GM21390 (cell line): ENCODE measurements at regions not wholly inside any gene's neighbourhood (a gene's known extent, or its start where the extent isn't known, plus 50 kb on each side); places are given as distances from the start of the nearest gene placed in this dataset.

Experiments
- ATAC-seq: cut with Tn5 transposase; IDR thresholded peaks from one replicate; pipeline ENCODE4 v1.9.1; 2021; ENCODE audit not compliant: unreplicated experiment

DNA sequence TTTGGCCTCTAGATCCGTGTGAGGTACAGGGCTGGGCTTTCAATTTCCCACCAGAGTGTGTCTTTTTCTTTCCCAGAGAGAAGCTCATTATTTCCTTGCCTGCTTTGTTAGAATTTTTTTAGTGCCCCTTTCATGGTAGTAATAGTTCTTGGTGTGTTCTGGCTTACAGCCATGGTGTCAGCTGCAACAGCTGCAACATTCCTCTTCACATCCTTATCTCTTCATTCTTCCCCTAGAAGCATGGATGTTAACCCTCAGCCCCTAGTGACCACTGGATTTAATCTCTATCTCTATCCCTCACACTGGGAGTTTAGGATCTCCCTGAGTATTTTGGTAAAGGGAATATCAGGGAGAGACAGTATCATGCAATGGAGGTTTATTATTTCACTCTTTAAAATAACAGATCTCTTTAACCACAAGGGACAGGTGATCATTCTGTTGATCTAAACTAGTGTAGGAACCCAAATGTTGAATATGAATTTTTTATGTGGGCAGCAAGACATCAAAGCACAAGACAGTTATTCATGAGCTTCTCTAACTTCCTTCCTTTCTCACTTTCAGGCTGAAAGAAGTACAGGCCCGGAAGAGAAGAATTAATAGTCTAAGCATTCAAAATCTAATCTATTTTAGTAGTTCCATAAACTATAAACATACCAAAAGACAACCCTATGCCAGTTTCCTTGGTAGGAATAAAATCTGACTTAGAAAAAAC lies 160.2 kb downstream of the FAM170A start:
- ATAC-seq, result no peak

GRCh38 chr5:119792161-119792799 lies 162.9 kb downstream of the FAM170A start:
- ATAC-seq, result no peak

- ATAC-seq, result no peak
Observed at GRCh38 chr5:119795768-119796167, 166.4 kb downstream of the FAM170A start.

- no peak for ATAC-seq
Observed at GRCh38 chr5:119801570-119801969, 172.2 kb downstream of the FAM170A start.

- no peak for ATAC-seq
Observed at GRCh38 chr5:119808024-119808423, 178.7 kb downstream of the FAM170A start.

DNA sequence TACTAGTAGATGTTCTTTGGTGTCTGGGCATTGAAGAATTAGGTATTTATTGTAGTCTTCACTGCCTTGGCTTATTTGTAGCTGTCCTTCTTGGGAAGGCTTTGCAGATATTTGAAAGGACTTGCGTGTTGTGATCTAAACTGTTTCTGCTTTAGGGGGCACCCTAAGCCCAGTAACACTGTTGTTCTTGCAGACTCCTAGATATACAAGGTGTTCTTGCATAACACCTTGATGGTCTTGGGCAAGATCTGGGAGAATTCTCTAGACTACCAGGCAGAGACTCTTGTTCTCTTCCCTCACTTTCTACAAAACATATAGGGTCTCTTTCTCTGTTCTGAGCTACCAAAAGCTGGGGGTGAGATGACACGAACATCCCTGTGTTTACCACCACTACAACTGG lies 179.1 kb downstream of the FAM170A start:
- no peak for ATAC-seq

GRCh38 chr5:119810217-119810616 lies 180.9 kb downstream of the FAM170A start:
- ATAC-seq, result no peak

DNA sequence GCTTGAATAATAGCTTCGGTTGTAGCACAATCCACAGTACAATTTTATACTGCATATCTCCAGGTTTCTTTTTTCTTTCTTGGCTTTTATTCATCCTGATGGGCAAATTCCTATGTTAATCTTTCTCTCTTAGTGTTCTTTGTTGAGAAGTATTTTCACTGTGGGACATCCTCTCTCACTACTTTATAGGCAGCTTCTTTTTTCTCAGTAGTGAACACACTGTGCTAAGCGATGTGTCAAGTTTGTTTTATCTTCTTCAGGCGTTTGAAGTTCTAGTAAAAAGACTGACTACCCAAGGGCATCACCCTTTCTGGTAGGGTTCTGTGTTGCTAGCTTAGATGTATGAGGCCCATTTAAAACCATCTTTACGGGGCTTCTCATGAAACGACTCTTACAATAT lies 182.1 kb downstream of the FAM170A start:
- no peak for ATAC-seq

GRCh38 chr5:119814655-119815054 lies 185.3 kb downstream of the FAM170A start:
- no peak for ATAC-seq

GRCh38 chr5:119816055-119816454 lies 186.7 kb downstream of the FAM170A start:
- ATAC-seq, result no peak

DNA sequence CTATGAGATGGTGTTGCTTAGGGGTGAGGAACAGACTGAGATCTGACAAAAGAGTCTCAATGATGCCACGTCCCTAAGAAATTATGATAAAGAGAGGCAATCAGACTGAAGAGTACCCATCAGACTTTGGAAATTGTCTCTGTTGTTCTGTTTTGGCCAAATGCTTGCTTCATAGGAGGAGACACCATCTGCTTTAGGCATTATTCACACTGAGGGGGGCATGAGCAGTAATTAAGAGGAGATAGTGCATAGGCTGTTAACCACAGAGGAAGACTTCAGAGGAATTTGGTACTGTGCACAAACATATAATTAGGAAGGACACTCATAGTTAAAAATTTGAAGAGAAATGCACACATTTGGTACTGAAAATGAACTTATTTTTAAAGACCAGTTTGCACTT lies 190.7 kb downstream of the FAM170A start:
- no peak for ATAC-seq

GRCh38 chr5:119820608-119821007 lies 191.2 kb downstream of the FAM170A start:
- no peak for ATAC-seq

- no peak for ATAC-seq
Observed at GRCh38 chr5:119828541-119828940, 199.2 kb downstream of the FAM170A start.

GRCh38 chr5:119829341-119829740 lies 200.0 kb downstream of the FAM170A start:
- no peak for ATAC-seq

GRCh38 chr5:119833176-119833575 lies 203.8 kb downstream of the FAM170A start:
- ATAC-seq, result no peak

DNA sequence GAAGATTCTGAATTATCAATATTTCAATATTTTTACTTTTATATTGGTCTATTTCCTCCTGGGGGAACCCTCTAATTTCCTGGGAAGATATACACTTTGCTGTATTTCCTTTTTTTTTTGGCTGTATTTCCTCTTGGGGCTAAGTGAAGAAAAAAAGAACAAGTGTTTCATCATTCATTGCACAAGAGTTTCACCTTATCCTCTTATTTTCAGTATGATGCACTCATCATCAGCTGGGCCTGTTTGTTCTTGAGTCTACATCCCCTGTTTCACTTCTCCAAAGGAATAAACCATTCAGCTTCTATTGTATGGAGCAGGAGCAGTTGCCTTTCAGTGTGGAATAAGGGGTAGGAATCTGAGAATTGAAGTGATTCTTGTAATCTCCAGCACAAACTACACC lies 210.8 kb downstream of the FAM170A start:
- ATAC-seq, result no peak

- ATAC-seq, result no peak
Observed at GRCh38 chr5:119852140-119852539, 222.8 kb downstream of the FAM170A start.

- no peak for ATAC-seq
Observed at GRCh38 chr5:119860463-119860862, 231.1 kb downstream of the FAM170A start.

DNA sequence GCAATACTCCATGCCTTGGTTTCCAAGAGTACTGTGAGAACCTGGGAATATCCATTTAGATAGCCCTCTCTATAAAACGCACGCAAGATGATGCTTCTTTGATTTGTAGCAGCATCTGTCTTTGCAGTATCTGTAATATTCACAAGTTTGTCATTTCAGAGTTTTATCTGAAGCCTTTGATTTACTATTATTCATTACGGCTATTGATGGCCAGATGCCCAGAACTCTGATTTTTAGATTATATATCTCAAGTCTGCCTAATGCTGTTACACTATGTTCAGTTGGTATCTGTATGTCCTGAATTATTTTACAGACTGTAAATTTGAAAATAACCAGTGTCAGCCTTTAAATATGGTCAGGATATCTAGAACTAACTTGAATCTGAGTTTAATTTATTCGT lies 233.3 kb downstream of the FAM170A start:
- ATAC-seq, result no peak

DNA sequence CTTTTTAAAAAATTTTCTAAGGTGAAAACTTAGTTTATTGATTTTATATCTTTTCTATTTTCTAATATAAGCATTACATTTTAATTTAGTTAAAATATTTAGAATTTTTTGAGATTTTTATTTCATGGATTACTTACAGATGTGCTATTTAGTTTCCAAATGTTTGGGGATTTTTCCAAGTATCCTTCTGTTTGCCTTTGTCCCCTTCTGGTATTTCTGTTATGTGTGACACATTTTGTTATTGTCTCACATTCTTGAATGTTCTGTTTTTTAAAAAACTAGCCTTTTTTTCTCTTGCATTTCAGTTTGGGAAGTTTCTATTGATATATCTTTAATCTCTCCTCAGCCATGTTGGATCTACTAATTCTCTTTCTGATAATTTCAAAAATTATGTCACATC lies 234.9 kb downstream of the FAM170A start:
- no peak for ATAC-seq

- no peak for ATAC-seq
Observed at GRCh38 chr5:119873611-119874010, 244.3 kb downstream of the FAM170A start.

DNA sequence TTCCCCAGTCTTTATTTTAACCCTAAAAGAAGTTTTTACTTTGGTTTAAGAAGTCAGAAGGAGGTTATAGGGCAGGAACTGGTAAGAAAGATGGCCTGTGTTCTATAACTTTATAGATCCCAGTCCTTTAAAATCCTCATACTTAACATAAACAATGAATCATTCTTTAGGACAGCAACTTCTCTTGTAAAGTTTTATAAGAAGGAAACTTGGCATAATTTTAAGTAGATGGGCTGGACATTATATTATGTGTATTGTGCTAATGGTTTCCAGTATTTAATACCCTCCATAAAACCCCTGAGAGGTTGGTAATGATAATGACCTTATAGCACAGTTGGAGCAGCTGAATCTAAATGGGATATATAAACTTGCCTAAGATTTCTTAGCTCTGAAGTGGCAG lies 247.2 kb downstream of the FAM170A start:
- ATAC-seq, result no peak

- ATAC-seq, result no peak
Observed at GRCh38 chr5:119878712-119879111, 249.4 kb downstream of the FAM170A start.
